RCC 7860 (cell line): ENCODE measurements at regions not wholly inside any gene's neighbourhood (a gene's known extent, or its start where the extent isn't known, plus 50 kb on each side); places are given as distances from the start of the nearest gene placed in this dataset.

Source experiments
- DNase-seq: peaks from one replicate; pipeline ENCODE4 v3.0.0-alpha.2; 2015; ENCODE audit warnings: low spot score
- FAIRE-seq: peaks from 2 replicates; lab custom pipeline; 2012; peaks lifted over from hg19 to GRCh38; lab: Jason Lieb, UNC

- DNase-seq = no peak
- no peak for FAIRE-seq
Measured at GRCh38 chr2:238697193-238698071, 150.5 kb upstream of the TWIST2 start.

- DNase-seq (no peak), FAIRE-seq (no peak)
Measured at GRCh38 chr2:238698072-238698352, 149.9 kb upstream of the TWIST2 start.

- DNase-seq = no peak
- FAIRE-seq = no peak
Measured at GRCh38 chr2:238698451-238699306, 149.2 kb upstream of the TWIST2 start.

- no peak for DNase-seq
- FAIRE-seq = no peak
Measured at GRCh38 chr2:238699307-238700116, 148.4 kb upstream of the TWIST2 start.

GRCh38 chr2:238700117-238700457, 147.8 kb upstream of the TWIST2 start:
- no peak for FAIRE-seq
- DNase-seq = no peak

- no peak for DNase-seq
- FAIRE-seq = no peak
Measured at GRCh38 chr2:238700506-238701340, 147.2 kb upstream of the TWIST2 start.

- FAIRE-seq (no peak), DNase-seq (no peak)
Measured at GRCh38 chr2:238701341-238702206, 146.3 kb upstream of the TWIST2 start.

GRCh38 chr2:238702276-238703052, 145.4 kb upstream of the TWIST2 start:
- no peak for DNase-seq
- FAIRE-seq = no peak

- DNase-seq (no peak), FAIRE-seq (no peak)
Measured at GRCh38 chr2:238703053-238703415, 144.9 kb upstream of the TWIST2 start.

GRCh38 chr2:238703436-238703835, 144.4 kb upstream of the TWIST2 start:
- FAIRE-seq (no peak), DNase-seq (no peak)

- no peak for DNase-seq
- FAIRE-seq = no peak
Measured at GRCh38 chr2:238704471-238705225, 143.2 kb upstream of the TWIST2 start.

GRCh38 chr2:238706163-238706562, 141.7 kb upstream of the TWIST2 start:
- FAIRE-seq = no peak
- no peak for DNase-seq

- FAIRE-seq (peak; percentile 42), DNase-seq (no peak)
Measured at GRCh38 chr2:238706673-238707072, 141.2 kb upstream of the TWIST2 start.

- DNase-seq = no peak
- FAIRE-seq = no peak
Measured at GRCh38 chr2:238709325-238710025, 138.4 kb upstream of the TWIST2 start.

GRCh38 chr2:238710032-238710735, 137.7 kb upstream of the TWIST2 start:
- DNase-seq = no peak
- no peak for FAIRE-seq

- no peak for FAIRE-seq
Measured at GRCh38 chr2:238710787-238711186, 137.1 kb upstream of the TWIST2 start.

GRCh38 chr2:238711346-238711745, 136.5 kb upstream of the TWIST2 start:
- no peak for FAIRE-seq
- DNase-seq = no peak

More at GRCh38 chr2:238710787-238711186, 137.1 kb upstream of the TWIST2 start:
- no peak for DNase-seq
